Ovary (tissue), 3 donors: ENCODE measurements at regions not wholly inside any gene's neighbourhood (a gene's known extent, or its start where the extent isn't known, plus 50 kb on each side); places are given as distances from the start of the nearest gene placed in this dataset.

ENCODE experiments used
- EP300 ChIP-seq: sonication (generic); formaldehyde crosslinking; IDR thresholded peaks from one replicate; pipeline ENCODE4 v1.6.1; 2017; ENCODE audit warnings: antibody characterized with exemption
- POLR2A ChIP-seq: fragments of 450-650 bp; IDR thresholded peaks from one replicate; pipeline ENCODE4 v1.6.1; 2017; ENCODE audit warnings: antibody characterized with exemption, mild to moderate bottlenecking, moderate library complexity
- TF ChIP-seq, protein P1 (sequence below), 3 donors: fragments of 450-650 bp in 2 of 3; fragments of 200-600 bp in 1 of 3; IDR thresholded peaks; one replicate each; pipeline versions ENCODE4 v1.5.1 to v1.8.0; 2016 to 2022; ENCODE audit warnings: antibody characterized with exemption in 3 of 3, mild to moderate bottlenecking in 1 of 3
- donor health status: DM: no; HTN: no; CAD: no.

DNA sequence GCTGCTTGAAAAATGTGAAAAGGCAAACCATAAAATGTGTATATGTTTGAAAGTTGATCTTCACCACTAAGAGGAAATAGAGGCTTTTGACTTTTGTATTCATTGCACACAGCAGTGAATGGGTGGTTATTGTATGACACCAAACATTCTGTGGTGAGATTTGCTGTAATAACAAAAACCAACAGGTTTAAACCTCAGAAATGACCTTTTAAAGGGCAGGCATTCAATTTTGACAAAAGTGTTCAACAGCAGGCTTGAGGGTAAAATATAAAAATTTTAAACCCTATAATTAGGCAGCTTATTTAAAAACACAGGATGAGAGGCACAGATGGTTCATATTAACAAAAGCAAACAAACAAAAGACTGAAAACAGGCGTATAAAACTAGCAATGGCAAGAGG, 128.1 kb upstream of the NUDT12 start:
- TF ChIP-seq, protein P1, sequence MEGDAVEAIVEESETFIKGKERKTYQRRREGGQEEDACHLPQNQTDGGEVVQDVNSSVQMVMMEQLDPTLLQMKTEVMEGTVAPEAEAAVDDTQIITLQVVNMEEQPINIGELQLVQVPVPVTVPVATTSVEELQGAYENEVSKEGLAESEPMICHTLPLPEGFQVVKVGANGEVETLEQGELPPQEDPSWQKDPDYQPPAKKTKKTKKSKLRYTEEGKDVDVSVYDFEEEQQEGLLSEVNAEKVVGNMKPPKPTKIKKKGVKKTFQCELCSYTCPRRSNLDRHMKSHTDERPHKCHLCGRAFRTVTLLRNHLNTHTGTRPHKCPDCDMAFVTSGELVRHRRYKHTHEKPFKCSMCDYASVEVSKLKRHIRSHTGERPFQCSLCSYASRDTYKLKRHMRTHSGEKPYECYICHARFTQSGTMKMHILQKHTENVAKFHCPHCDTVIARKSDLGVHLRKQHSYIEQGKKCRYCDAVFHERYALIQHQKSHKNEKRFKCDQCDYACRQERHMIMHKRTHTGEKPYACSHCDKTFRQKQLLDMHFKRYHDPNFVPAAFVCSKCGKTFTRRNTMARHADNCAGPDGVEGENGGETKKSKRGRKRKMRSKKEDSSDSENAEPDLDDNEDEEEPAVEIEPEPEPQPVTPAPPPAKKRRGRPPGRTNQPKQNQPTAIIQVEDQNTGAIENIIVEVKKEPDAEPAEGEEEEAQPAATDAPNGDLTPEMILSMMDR (IDR thresholded peaks at IDR 0.05) = no peak
- TF ChIP-seq POLR2A = no peak
- TF ChIP-seq EP300 = no peak
